KMS-11 (cell line): ENCODE measurements at regions not wholly inside any gene's neighbourhood (a gene's known extent, or its start where the extent isn't known, plus 50 kb on each side); places are given as distances from the start of the nearest gene placed in this dataset.
"Not testable (repeated sequence)": the region's sequence is repeated elsewhere in the genome, so short reads cannot be mapped to it uniquely, and the experiment has no call there.

Experiments used
- H2AFZ ChIP-seq: fragments of 200-600 bp; sonication (generic); 2 replicates; pipeline ENCODE4 v1.6.1; 2016; ENCODE audit warnings: antibody characterized with exemption, mixed run types, low read depth
- H3K27ac ChIP-seq: fragments of 200-600 bp; sonication (generic); 2 replicates; pipeline ENCODE4 v1.6.1; 2016; ENCODE audit warnings: mild to moderate bottlenecking, mixed run types
- H3K27me3 ChIP-seq: fragments of 200-600 bp; sonication (generic); 2 replicates; pipeline ENCODE4 v1.6.1; 2017; ENCODE audit warnings: mild to moderate bottlenecking, low read depth, mixed run types, moderate library complexity; ENCODE audit not compliant: insufficient read depth
- H3K36me3 ChIP-seq: fragments of 200-600 bp; sonication (generic); 2 replicates; pipeline ENCODE4 v1.6.1; 2017; ENCODE audit warnings: mild to moderate bottlenecking, mixed run types; ENCODE audit not compliant: insufficient read depth
- H3K4me1 ChIP-seq: fragments of 200-600 bp; sonication (generic); 2 replicates; pipeline ENCODE4 v1.6.1; 2016; ENCODE audit warnings: mild to moderate bottlenecking, low read depth, mixed run types; ENCODE audit not compliant: poor library complexity, severe bottlenecking
- H3K4me2 ChIP-seq: fragments of 200-600 bp; sonication (generic); 2 replicates; pipeline ENCODE4 v1.7.0; 2016; ENCODE audit warnings: mild to moderate bottlenecking, mixed run types
- H3K4me3 ChIP-seq: fragments of 200-600 bp; sonication (generic); IDR thresholded peaks from 2 replicates; pipeline ENCODE4 v1.6.1; 2017; ENCODE audit warnings: low read depth, low read length, mixed read lengths; ENCODE audit not compliant: insufficient read depth
- H3K79me2 ChIP-seq: fragments of 200-600 bp; sonication (generic); 2 replicates; pipeline ENCODE4 v1.6.1; 2016; ENCODE audit warnings: low read depth, mixed run types; ENCODE audit not compliant: insufficient read depth
- H3K9ac ChIP-seq: fragments of 200-600 bp; sonication (generic); 2 replicates; pipeline ENCODE4 v1.6.1; 2016; ENCODE audit warnings: mild to moderate bottlenecking, mixed run types
- H4K20me1 ChIP-seq: fragments of 200-600 bp; sonication (generic); 2 replicates; pipeline ENCODE4 v1.6.1; 2016; ENCODE audit warnings: mild to moderate bottlenecking, mixed run types; ENCODE audit not compliant: insufficient read depth
- TF ChIP-seq, protein P1 (sequence below): fragments of 200-600 bp; sonication (generic); conservative IDR thresholded peaks from 2 replicates; pipeline ENCODE4 v1.6.1; 2017; ENCODE audit warnings: low read depth, mild to moderate bottlenecking, antibody characterized with exemption, low read length, moderate library complexity, mixed read lengths

- Histone ChIP-seq H3K36me3 (no peaks in the 10 kb centered on the region), H3K4me1 (no peaks in the 10 kb centered on the region), H3K27me3 (no peaks in the 10 kb centered on the region; the same call in 1 of the 2 replicates), H2AFZ (no peak overlapping the region), H3K27ac (no peak overlapping the region), H3K4me3 (no peak overlapping the region), H3K9ac (no peak overlapping the region), H4K20me1 (no peaks in the 10 kb centered on the region), H3K79me2 (no peaks in the 10 kb centered on the region), H3K4me2 (no peak overlapping the region)
- TF ChIP-seq, protein P1, sequence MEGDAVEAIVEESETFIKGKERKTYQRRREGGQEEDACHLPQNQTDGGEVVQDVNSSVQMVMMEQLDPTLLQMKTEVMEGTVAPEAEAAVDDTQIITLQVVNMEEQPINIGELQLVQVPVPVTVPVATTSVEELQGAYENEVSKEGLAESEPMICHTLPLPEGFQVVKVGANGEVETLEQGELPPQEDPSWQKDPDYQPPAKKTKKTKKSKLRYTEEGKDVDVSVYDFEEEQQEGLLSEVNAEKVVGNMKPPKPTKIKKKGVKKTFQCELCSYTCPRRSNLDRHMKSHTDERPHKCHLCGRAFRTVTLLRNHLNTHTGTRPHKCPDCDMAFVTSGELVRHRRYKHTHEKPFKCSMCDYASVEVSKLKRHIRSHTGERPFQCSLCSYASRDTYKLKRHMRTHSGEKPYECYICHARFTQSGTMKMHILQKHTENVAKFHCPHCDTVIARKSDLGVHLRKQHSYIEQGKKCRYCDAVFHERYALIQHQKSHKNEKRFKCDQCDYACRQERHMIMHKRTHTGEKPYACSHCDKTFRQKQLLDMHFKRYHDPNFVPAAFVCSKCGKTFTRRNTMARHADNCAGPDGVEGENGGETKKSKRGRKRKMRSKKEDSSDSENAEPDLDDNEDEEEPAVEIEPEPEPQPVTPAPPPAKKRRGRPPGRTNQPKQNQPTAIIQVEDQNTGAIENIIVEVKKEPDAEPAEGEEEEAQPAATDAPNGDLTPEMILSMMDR: no peak
Measured at GRCh38 chr16:59339871-59340270, 605.8 kb upstream of the GOT2 start.

DNA sequence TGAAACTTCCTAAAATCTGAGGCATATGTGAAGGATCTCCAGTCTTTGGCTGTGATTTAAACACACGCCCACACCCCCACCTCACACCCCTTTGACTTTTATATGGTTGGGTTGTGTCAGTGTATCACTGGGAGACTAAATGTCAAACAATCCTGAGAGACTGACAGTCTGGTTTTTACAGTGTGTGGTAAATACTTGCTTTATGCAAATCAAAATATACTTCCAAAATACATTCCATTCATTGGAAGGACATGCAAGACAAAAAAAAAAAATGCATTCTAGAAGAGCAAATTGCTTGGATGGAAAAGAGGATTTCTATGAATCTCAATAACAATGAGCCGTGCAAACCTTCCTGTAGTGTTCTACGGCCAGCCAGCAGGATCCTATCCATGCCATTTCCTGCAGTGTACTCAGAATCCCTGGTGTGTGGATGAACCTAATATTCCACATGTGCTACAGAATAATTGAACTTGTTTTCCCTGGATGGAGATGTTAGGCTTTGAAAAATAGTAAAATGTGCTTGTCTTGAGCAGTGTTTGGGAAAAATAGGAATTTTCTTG, 602.1 kb upstream of the GOT2 start:
- no peaks in the 10 kb centered on the region for H3K36me3 ChIP-seq
- no peak overlapping the region for H3K9ac ChIP-seq
- peaks cover 9% of the 10 kb centered on the region for H3K4me1 ChIP-seq
- TF ChIP-seq, protein P1: no peak
- no peak overlapping the region for H3K27ac ChIP-seq
- no peak overlapping the region for H3K4me3 ChIP-seq
- no peak overlapping the region for H2AFZ ChIP-seq
- no peaks in the 10 kb centered on the region for H4K20me1 ChIP-seq
- H3K27me3 ChIP-seq: no peaks in the 10 kb centered on the region; the same call in 1 of the 2 replicates
- no peak overlapping the region for H3K4me2 ChIP-seq
- no peaks in the 10 kb centered on the region for H3K79me2 ChIP-seq

DNA sequence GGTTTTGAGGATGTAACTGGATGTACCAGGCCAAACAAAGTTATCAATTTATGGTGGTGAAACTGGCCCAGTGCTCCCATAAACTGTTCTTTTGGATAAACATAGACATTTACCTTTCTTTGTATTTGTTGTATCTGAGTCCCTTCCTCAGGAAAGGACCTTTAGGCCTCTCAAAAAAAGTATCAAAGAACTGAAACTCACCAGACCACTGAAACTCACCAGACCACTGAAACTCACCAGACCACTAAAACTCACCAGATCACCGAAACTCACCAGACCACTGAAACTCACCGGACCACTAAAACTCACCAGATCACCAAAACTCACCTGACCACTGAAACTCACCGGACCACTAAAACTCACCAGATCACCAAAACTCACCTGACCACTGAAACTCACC, 597.6 kb upstream of the GOT2 start:
- not testable (repeated sequence) for H3K4me2 ChIP-seq, H3K79me2 ChIP-seq

DNA sequence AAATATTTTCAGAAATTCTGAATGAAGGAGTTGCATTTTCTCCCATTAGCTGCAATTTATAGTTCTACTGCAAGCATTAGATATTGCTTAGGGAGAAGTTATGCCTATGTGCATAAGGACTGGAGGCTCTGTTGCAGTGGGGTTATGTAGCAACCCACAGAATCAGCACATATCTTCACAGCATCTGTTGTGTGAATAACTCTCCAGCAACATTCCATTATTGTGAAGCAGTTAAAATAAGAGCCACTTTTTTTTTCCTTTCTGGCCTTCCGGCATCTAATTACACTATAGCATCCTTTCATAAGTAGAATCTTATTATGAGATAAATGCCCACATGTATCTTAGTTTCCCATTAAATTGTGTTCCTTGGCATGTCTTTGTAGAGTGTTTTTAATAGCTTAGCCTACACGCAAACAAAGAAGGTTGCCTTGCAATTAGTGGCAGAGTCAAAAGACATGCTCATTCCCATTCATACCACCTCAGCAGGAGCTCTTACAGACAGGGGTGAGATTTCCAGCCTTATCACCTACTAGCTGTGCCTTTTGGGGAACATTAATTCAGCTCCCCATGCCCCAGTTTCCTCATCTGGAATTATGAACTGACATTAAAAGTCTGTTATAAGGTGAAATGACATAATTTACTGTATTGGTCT, 596.0 kb upstream of the GOT2 start:
- H2AFZ ChIP-seq: no peak overlapping the region
- H3K4me2 ChIP-seq: no peak overlapping the region
- H3K36me3 ChIP-seq: no peaks in the 10 kb centered on the region
- H3K4me1 ChIP-seq: peaks cover 10% of the 10 kb centered on the region
- TF ChIP-seq, protein P1: no peak
- H3K9ac ChIP-seq: no peak overlapping the region
- H3K4me3 ChIP-seq: no peak overlapping the region
- H3K27ac ChIP-seq: no peak overlapping the region
- no peaks in the 10 kb centered on the region for H4K20me1 ChIP-seq
- H3K27me3 ChIP-seq: peaks cover 12% of the 10 kb centered on the region; the same call in 1 of the 2 replicates
- no peaks in the 10 kb centered on the region for H3K79me2 ChIP-seq

More for the DNA sequence above, 597.6 kb upstream of the GOT2 start:
- not testable (repeated sequence) for H3K9ac ChIP-seq, H3K4me1 ChIP-seq, H3K4me3 ChIP-seq, H2AFZ ChIP-seq, H3K27ac ChIP-seq, H4K20me1 ChIP-seq, H3K36me3 ChIP-seq
- H3K27me3 ChIP-seq: peaks cover 12% of the 10 kb centered on the region; the same call in 1 of the 2 replicates

DNA sequence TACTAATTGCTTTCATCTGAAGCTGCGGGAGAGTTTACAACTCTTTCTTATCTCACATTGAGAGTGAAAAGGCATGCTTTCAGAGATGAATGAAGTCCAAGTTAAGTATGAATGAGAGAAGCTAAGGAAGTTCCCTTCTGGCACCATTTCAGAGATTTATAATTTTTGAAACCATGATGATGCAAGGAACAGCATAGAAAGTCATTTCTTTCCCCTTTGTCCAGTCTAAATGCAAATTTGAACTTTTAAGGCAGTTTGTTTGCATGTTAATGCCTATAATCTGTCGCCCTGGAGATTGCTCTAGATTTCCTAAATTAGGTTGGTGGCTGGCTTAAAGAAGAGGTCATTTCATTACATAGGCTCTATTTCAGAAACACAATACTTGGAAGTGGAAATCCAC, 594.8 kb upstream of the GOT2 start:
- H3K36me3 ChIP-seq: no peaks in the 10 kb centered on the region
- peaks cover 10% of the 10 kb centered on the region for H3K4me1 ChIP-seq
- H3K27ac ChIP-seq: no peak overlapping the region
- H4K20me1 ChIP-seq: no peaks in the 10 kb centered on the region
- H3K27me3 ChIP-seq: peaks cover 12% of the 10 kb centered on the region; the same call in 1 of the 2 replicates
- TF ChIP-seq, protein P1: no peak
- H3K9ac ChIP-seq: no peak overlapping the region
- H3K4me2 ChIP-seq: no peak overlapping the region
- H2AFZ ChIP-seq: no peak overlapping the region
- no peak overlapping the region for H3K4me3 ChIP-seq
- no peaks in the 10 kb centered on the region for H3K79me2 ChIP-seq
